ENCODE measurements at regions not wholly inside any gene's neighbourhood (a gene's known extent, or its start where the extent isn't known, plus 50 kb on each side); places are given as distances from the start of the nearest gene placed in this dataset.
"Not testable (repeated sequence)": the region's sequence is repeated elsewhere in the genome, so short reads cannot be mapped to it uniquely, and the experiment has no call there.

- not testable (repeated sequence) for H3K9me3 ChIP-seq (ENCODE audit: control insufficient read depth, low read length); DNase-seq (ENCODE audit: low read depth); H3K9ac ChIP-seq (ENCODE audit: low read length); H3K27me3 ChIP-seq (replicated peaks; ENCODE audit: control insufficient read depth, insufficient read depth, low read length); H3K4me1 ChIP-seq (ENCODE audit: control insufficient read depth, insufficient read depth, low read length); H3K36me3 ChIP-seq (ENCODE audit: control insufficient read depth, insufficient read depth, low read length, severe bottlenecking); H3K4me3 ChIP-seq (ENCODE audit: low read length)
Observed at GRCh38 chr6:119726912-119727311, 377.4 kb upstream of the MAN1A1 start.

DNA sequence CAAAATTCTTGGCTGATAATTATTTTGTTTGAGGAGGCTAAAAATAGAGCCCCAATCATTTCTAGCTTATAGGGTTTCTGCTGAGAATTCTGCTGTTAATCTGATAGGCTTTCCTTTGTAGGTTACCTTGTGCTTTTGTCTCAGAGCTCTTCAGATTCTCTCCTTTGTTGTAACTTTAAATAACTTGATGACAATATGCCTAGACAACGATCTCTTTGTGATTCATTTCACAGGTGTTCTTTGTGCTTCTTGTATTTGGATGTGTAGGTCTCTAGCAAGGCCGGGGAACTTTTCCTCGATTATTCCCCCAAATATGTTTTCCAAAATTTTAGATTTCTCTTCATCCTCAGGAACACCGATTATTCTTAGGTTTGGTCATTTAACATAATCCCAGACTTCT, 376.5 kb upstream of the MAN1A1 start:
- H3K4me3 ChIP-seq (ENCODE audit: low read length), result no peak overlapping the region
- no peaks in the 10 kb centered on the region for H3K36me3 ChIP-seq (ENCODE audit: control insufficient read depth, insufficient read depth, low read length, severe bottlenecking)
- no peaks in the 10 kb centered on the region for H3K9me3 ChIP-seq (ENCODE audit: control insufficient read depth, low read length)
- no peak for DNase-seq (ENCODE audit: low read depth)
- H3K9ac ChIP-seq (ENCODE audit: low read length), result no peak overlapping the region
- no peaks in the 10 kb centered on the region for H3K27me3 ChIP-seq (replicated peaks; ENCODE audit: control insufficient read depth, insufficient read depth, low read length)
- no peaks in the 10 kb centered on the region for H3K4me1 ChIP-seq (ENCODE audit: control insufficient read depth, insufficient read depth, low read length)

DNA sequence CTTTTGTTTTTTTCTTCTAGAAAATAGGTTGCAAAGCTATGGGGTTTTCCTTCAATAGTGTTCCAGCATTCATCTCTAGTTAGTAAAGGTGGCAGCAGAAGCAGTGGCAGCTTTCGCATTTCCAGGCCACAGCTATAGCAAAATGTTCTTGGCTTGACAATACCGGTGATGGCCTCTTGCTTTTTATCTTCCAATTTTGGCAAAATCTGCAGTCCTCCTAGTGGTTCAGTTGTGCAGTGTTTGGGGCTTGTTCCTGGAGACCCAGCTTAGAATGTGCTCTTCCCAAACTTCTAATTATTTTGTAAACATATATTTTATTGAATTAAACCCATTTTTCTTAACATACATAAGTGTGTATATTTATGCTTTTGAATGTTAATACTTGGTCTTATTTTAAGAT, 370.6 kb upstream of the MAN1A1 start:
- Histone ChIP-seq H3K27me3 (replicated peaks; ENCODE audit: control insufficient read depth, insufficient read depth, low read length) (no peaks in the 10 kb centered on the region), H3K9me3 (ENCODE audit: control insufficient read depth, low read length) (no peaks in the 10 kb centered on the region), H3K36me3 (ENCODE audit: control insufficient read depth, insufficient read depth, low read length, severe bottlenecking) (no peaks in the 10 kb centered on the region), H3K9ac (ENCODE audit: low read length) (no peak overlapping the region), H3K4me1 (ENCODE audit: control insufficient read depth, insufficient read depth, low read length) (no peaks in the 10 kb centered on the region), H3K4me3 (ENCODE audit: low read length) (no peak overlapping the region)
- no peak for DNase-seq (ENCODE audit: low read depth)

GRCh38 chr6:119717942-119718341, 368.4 kb upstream of the MAN1A1 start:
- Histone ChIP-seq H3K9me3 (ENCODE audit: control insufficient read depth, low read length) (no peaks in the 10 kb centered on the region), H3K4me1 (ENCODE audit: control insufficient read depth, insufficient read depth, low read length) (no peaks in the 10 kb centered on the region), H3K36me3 (ENCODE audit: control insufficient read depth, insufficient read depth, low read length, severe bottlenecking) (no peaks in the 10 kb centered on the region), H3K4me3 (ENCODE audit: low read length) (no peak overlapping the region), H3K27me3 (replicated peaks; ENCODE audit: control insufficient read depth, insufficient read depth, low read length) (no peaks in the 10 kb centered on the region), H3K9ac (ENCODE audit: low read length) (no peak overlapping the region)
- DNase-seq (ENCODE audit: low read depth), result no peak

DNA sequence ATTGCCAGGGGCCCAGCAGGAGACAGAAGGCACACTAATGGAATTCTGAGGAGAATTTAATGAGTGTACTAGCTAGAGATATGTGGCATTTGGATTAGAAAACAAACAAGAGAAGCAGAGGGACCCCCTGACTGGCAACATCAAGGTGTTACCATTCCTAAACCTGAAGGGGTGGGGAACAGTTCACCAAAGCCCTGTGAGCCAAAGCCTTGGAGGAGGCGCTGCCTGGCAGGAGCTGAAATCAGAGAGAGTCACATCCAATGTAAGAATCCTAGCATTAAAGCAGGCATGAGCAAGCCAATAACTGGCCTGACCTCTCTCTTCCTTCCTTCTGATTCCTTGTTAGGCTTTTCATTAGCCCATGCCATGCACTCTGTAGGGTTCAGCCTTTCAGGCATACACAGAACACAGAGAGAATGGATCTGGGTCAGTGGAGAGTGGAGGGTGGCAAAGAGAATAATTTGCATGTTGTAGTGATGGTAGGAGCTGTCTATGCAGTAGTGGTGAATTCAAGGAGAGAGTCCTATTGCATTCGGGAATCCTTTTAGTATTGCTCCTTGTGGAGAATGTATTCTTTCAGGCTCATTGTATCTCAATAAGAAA, 367.2 kb upstream of the MAN1A1 start:
- no peaks in the 10 kb centered on the region for H3K9me3 ChIP-seq (ENCODE audit: control insufficient read depth, low read length)
- no peak overlapping the region for H3K9ac ChIP-seq (ENCODE audit: low read length)
- H3K36me3 ChIP-seq (ENCODE audit: control insufficient read depth, insufficient read depth, low read length, severe bottlenecking), result no peaks in the 10 kb centered on the region
- H3K27me3 ChIP-seq (replicated peaks; ENCODE audit: control insufficient read depth, insufficient read depth, low read length), result no peaks in the 10 kb centered on the region
- DNase-seq (ENCODE audit: low read depth), result no peak
- H3K4me3 ChIP-seq (ENCODE audit: low read length), result no peak overlapping the region
- no peaks in the 10 kb centered on the region for H3K4me1 ChIP-seq (ENCODE audit: control insufficient read depth, insufficient read depth, low read length)

GRCh38 chr6:119713903-119714302, 364.3 kb upstream of the MAN1A1 start:
- H3K9ac ChIP-seq (ENCODE audit: low read length), result no peak overlapping the region
- H3K27me3 ChIP-seq (replicated peaks; ENCODE audit: control insufficient read depth, insufficient read depth, low read length), result no peaks in the 10 kb centered on the region
- no peak overlapping the region for H3K4me3 ChIP-seq (ENCODE audit: low read length)
- DNase-seq (ENCODE audit: low read depth), result no peak
- H3K36me3 ChIP-seq (ENCODE audit: control insufficient read depth, insufficient read depth, low read length, severe bottlenecking), result no peaks in the 10 kb centered on the region
- no peaks in the 10 kb centered on the region for H3K9me3 ChIP-seq (ENCODE audit: control insufficient read depth, low read length)
- no peaks in the 10 kb centered on the region for H3K4me1 ChIP-seq (ENCODE audit: control insufficient read depth, insufficient read depth, low read length)

DNA sequence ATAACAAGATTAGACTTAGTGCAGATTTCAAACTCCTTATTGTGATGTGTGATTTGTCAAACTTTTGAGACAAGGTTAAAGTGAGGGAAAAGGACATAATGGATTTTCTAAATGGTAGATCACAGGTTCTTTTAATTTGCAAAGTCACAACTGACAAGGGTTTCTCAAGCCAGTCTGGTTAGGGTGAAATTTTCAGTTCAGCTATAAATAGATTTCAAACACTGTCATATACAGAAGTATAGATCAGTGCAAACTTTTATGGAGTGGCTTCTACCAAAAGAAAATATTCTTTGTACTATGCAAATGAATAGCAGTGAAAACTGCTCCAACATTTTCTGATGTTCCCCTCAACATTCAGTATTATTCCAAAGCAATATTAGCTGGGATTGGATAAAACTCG, 337.1 kb upstream of the MAN1A1 start:
- H3K27me3 ChIP-seq (replicated peaks; ENCODE audit: control insufficient read depth, insufficient read depth, low read length), result no peaks in the 10 kb centered on the region
- no peak overlapping the region for H3K4me3 ChIP-seq (ENCODE audit: low read length)
- no peak for DNase-seq (ENCODE audit: low read depth)
- no peaks in the 10 kb centered on the region for H3K4me1 ChIP-seq (ENCODE audit: control insufficient read depth, insufficient read depth, low read length)
- no peaks in the 10 kb centered on the region for H3K9me3 ChIP-seq (ENCODE audit: control insufficient read depth, low read length)
- no peak overlapping the region for H3K9ac ChIP-seq (ENCODE audit: low read length)
- H3K36me3 ChIP-seq (ENCODE audit: control insufficient read depth, insufficient read depth, low read length, severe bottlenecking), result no peaks in the 10 kb centered on the region

GRCh38 chr6:119686240-119686639, 336.7 kb upstream of the MAN1A1 start:
- no peak for DNase-seq (ENCODE audit: low read depth)
- Histone ChIP-seq H3K4me3 (ENCODE audit: low read length) (no peak overlapping the region), H3K9ac (ENCODE audit: low read length) (no peak overlapping the region)

DNA sequence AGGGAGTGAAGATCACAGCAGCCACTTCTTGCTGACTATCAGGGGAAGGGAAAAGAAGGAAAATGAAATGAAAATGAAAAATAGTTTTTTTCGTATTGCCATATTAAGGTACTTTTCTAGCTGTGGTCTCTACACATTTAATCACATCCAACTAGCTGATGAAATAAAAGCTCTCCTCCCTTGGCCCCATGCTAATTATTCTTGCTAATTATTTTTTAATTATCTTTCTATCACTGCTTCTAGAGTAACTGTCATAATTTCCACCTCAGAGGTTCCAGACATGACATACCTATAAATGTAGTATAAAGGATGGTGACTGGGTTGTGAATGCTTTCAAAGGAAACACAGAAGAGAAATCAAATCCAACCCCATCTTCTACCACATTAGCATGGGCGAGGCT, 334.1 kb upstream of the MAN1A1 start:
- no peak overlapping the region for H3K4me3 ChIP-seq (ENCODE audit: low read length)
- no peak overlapping the region for H3K9ac ChIP-seq (ENCODE audit: low read length)
- no peaks in the 10 kb centered on the region for H3K27me3 ChIP-seq (replicated peaks; ENCODE audit: control insufficient read depth, insufficient read depth, low read length)
- no peak for DNase-seq (ENCODE audit: low read depth)
- H3K36me3 ChIP-seq (ENCODE audit: control insufficient read depth, insufficient read depth, low read length, severe bottlenecking), result no peaks in the 10 kb centered on the region
- no peaks in the 10 kb centered on the region for H3K4me1 ChIP-seq (ENCODE audit: control insufficient read depth, insufficient read depth, low read length)
- H3K9me3 ChIP-seq (ENCODE audit: control insufficient read depth, low read length), result no peaks in the 10 kb centered on the region

More at GRCh38 chr6:119686240-119686639, 336.7 kb upstream of the MAN1A1 start:
- H3K36me3 ChIP-seq (ENCODE audit: control insufficient read depth, insufficient read depth, low read length, severe bottlenecking), result no peaks in the 10 kb centered on the region
- H3K4me1 ChIP-seq (ENCODE audit: control insufficient read depth, insufficient read depth, low read length), result no peaks in the 10 kb centered on the region
- no peaks in the 10 kb centered on the region for H3K9me3 ChIP-seq (ENCODE audit: control insufficient read depth, low read length)
- H3K27me3 ChIP-seq (replicated peaks; ENCODE audit: control insufficient read depth, insufficient read depth, low read length), result no peaks in the 10 kb centered on the region

GRCh38 chr6:119683031-119683430, 333.5 kb upstream of the MAN1A1 start:
- no peaks in the 10 kb centered on the region for H3K9me3 ChIP-seq (ENCODE audit: control insufficient read depth, low read length)
- no peaks in the 10 kb centered on the region for H3K27me3 ChIP-seq (replicated peaks; ENCODE audit: control insufficient read depth, insufficient read depth, low read length)
- no peaks in the 10 kb centered on the region for H3K36me3 ChIP-seq (ENCODE audit: control insufficient read depth, insufficient read depth, low read length, severe bottlenecking)
- no peak for DNase-seq (ENCODE audit: low read depth)
- H3K9ac ChIP-seq (ENCODE audit: low read length), result no peak overlapping the region
- H3K4me3 ChIP-seq (ENCODE audit: low read length), result no peak overlapping the region
- no peaks in the 10 kb centered on the region for H3K4me1 ChIP-seq (ENCODE audit: control insufficient read depth, insufficient read depth, low read length)

- no peak for DNase-seq (ENCODE audit: low read depth)
Observed at GRCh38 chr6:119678961-119679360, 329.4 kb upstream of the MAN1A1 start.

DNA sequence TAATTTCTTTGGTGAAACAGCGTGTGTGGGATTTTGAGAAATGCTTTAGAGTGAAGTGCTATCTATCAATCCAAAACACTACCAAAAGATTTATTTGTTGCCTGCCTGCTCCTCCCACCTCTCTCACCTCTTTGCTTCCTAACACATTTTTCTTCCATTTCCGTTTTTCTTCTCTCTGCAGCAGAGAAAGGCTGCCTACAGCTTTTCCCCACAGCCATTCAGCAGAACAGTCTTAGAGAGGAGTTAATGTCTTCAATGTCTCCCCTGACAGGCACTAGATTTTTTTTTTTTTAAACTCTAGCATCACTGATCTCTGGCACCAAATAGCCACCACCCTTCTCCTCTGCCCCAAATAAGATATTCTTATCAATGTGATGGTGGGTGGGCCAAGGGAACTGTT, 327.8 kb upstream of the MAN1A1 start:
- Histone ChIP-seq H3K9ac (ENCODE audit: low read length) (no peak overlapping the region), H3K36me3 (ENCODE audit: control insufficient read depth, insufficient read depth, low read length, severe bottlenecking) (no peaks in the 10 kb centered on the region), H3K4me1 (ENCODE audit: control insufficient read depth, insufficient read depth, low read length) (no peaks in the 10 kb centered on the region), H3K4me3 (ENCODE audit: low read length) (no peak overlapping the region), H3K9me3 (ENCODE audit: control insufficient read depth, low read length) (no peaks in the 10 kb centered on the region), H3K27me3 (replicated peaks; ENCODE audit: control insufficient read depth, insufficient read depth, low read length) (no peaks in the 10 kb centered on the region)
- DNase-seq (ENCODE audit: low read depth), result no peak

More at GRCh38 chr6:119678961-119679360, 329.4 kb upstream of the MAN1A1 start:
- Histone ChIP-seq H3K4me1 (ENCODE audit: control insufficient read depth, insufficient read depth, low read length) (no peaks in the 10 kb centered on the region), H3K4me3 (ENCODE audit: low read length) (no peak overlapping the region), H3K27me3 (replicated peaks; ENCODE audit: control insufficient read depth, insufficient read depth, low read length) (no peaks in the 10 kb centered on the region), H3K9me3 (ENCODE audit: control insufficient read depth, low read length) (no peaks in the 10 kb centered on the region), H3K9ac (ENCODE audit: low read length) (no peak overlapping the region), H3K36me3 (ENCODE audit: control insufficient read depth, insufficient read depth, low read length, severe bottlenecking) (no peaks in the 10 kb centered on the region)

Data from adipocyte (in vitro differentiated cells).